OCI-LY3 (cell line): ENCODE measurements at regions not wholly inside any gene's neighbourhood (a gene's known extent, or its start where the extent isn't known, plus 50 kb on each side); places are given as distances from the start of the nearest gene placed in this dataset.

Experiments
- H2AFZ ChIP-seq: fragments of 200-600, 300-600 bp; shearing (Covaris generic); 2 replicates; pipeline ENCODE4 v1.6.0; 2014; ENCODE audit warnings: antibody characterized with exemption, low read depth, low read length
- H3K27ac ChIP-seq: fragments of 200-600, 300-600 bp; sonication (generic); 2 replicates; pipeline ENCODE4 v1.5.1; 2014; ENCODE audit warnings: mild to moderate bottlenecking, low read length, moderate library complexity, mixed read lengths
- H3K27me3 ChIP-seq: fragments of 200-600, 300-600 bp; sonication (generic); 2 replicates; pipeline ENCODE4 v1.6.1; 2014; ENCODE audit warnings: low read depth, low read length, mixed read lengths
- H3K36me3 ChIP-seq: fragments of 200-600, 300-600 bp; sonication (generic); replicated peaks from 2 replicates; pipeline ENCODE3; 2014; ENCODE audit warnings: low read depth, low read length, mixed read lengths
- H3K4me1 ChIP-seq: fragments of 300-600, 200-600 bp; sonication (generic); 2 replicates; pipeline ENCODE4 v1.6.1; 2014; ENCODE audit warnings: low read length, mixed read lengths
- H3K4me2 ChIP-seq: fragments of 200-600, 300-600 bp; sonication (generic); 2 replicates; pipeline ENCODE4 v1.6.1; 2014; ENCODE audit warnings: low read length, mixed read lengths
- H3K4me3 ChIP-seq: fragments of 300-600, 200-600 bp; sonication (generic); 2 replicates; pipeline ENCODE4 v1.5.1; 2014; ENCODE audit warnings: antibody characterized with exemption, mild to moderate bottlenecking, low read length, moderate library complexity
- H3K79me2 ChIP-seq: fragments of 300-600, 200-600 bp; shearing (Covaris generic); 2 replicates; pipeline ENCODE4 v1.6.1; 2014; ENCODE audit warnings: mild to moderate bottlenecking, low read length, mixed read lengths
- H3K9ac ChIP-seq: fragments of 300-600, 200-600 bp; shearing (Covaris generic); 2 replicates; pipeline ENCODE4 v1.6.0; 2014; ENCODE audit warnings: mild to moderate bottlenecking, low read length, moderate library complexity
- H3K9me3 ChIP-seq: fragments of 200-600, 300-600 bp; shearing (Covaris generic); 2 replicates; pipeline ENCODE4 v1.6.1; 2014; ENCODE audit warnings: low read length, mixed read lengths; ENCODE audit not compliant: insufficient read depth
- H4K20me1 ChIP-seq: fragments of 200-600, 300-600 bp; sonication (generic); 2 replicates; pipeline ENCODE4 v1.6.1; 2016; ENCODE audit warnings: low read length, mixed read lengths; ENCODE audit not compliant: insufficient read depth
- EZH2phosphoT487 ChIP-seq: fragments of 200-600 bp; shearing (Covaris generic); IDR thresholded peaks from 2 replicates; pipeline ENCODE4 v1.6.1; 2018; ENCODE audit warnings: antibody characterized with exemption, mixed run types, low read depth
- TF ChIP-seq, protein P1 (sequence below): fragments of 200-600, 300-600 bp; sonication (generic); IDR thresholded peaks from 2 replicates; pipeline ENCODE4 v1.5.1; 2014; ENCODE audit warnings: antibody characterized with exemption, low read length, low read depth

GRCh38 chrY:8729971-8730370 lies 607.3 kb upstream of the TSPY4 start:
- no peaks in the 10 kb centered on the region for H3K27me3 ChIP-seq
- H3K79me2 ChIP-seq = no peaks in the 10 kb centered on the region
- H3K4me3 ChIP-seq = no peak overlapping the region
- no peak for TF ChIP-seq EZH2phosphoT487
- TF ChIP-seq, protein P1, sequence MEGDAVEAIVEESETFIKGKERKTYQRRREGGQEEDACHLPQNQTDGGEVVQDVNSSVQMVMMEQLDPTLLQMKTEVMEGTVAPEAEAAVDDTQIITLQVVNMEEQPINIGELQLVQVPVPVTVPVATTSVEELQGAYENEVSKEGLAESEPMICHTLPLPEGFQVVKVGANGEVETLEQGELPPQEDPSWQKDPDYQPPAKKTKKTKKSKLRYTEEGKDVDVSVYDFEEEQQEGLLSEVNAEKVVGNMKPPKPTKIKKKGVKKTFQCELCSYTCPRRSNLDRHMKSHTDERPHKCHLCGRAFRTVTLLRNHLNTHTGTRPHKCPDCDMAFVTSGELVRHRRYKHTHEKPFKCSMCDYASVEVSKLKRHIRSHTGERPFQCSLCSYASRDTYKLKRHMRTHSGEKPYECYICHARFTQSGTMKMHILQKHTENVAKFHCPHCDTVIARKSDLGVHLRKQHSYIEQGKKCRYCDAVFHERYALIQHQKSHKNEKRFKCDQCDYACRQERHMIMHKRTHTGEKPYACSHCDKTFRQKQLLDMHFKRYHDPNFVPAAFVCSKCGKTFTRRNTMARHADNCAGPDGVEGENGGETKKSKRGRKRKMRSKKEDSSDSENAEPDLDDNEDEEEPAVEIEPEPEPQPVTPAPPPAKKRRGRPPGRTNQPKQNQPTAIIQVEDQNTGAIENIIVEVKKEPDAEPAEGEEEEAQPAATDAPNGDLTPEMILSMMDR = no peak
- H3K9ac ChIP-seq = no peak overlapping the region
- no peaks in the 10 kb centered on the region for H3K4me1 ChIP-seq
- no peaks in the 10 kb centered on the region for H3K9me3 ChIP-seq
- no peaks in the 10 kb centered on the region for H4K20me1 ChIP-seq
- no peak overlapping the region for H2AFZ ChIP-seq
- H3K36me3 ChIP-seq = no peaks in the 10 kb centered on the region
- H3K27ac ChIP-seq = no peak overlapping the region
- H3K4me2 ChIP-seq = no peak overlapping the region

GRCh38 chrY:8741343-8742069 lies 595.8 kb upstream of the TSPY4 start:
- Histone ChIP-seq H2AFZ (no peak overlapping the region), H3K27ac (no peak overlapping the region), H3K27me3 (no peaks in the 10 kb centered on the region), H3K4me2 (no peak overlapping the region), H3K79me2 (no peaks in the 10 kb centered on the region), H3K36me3 (no peaks in the 10 kb centered on the region), H3K9ac (no peak overlapping the region), H4K20me1 (no peaks in the 10 kb centered on the region), H3K4me1 (no peaks in the 10 kb centered on the region), H3K4me3 (no peak overlapping the region), H3K9me3 (no peaks in the 10 kb centered on the region)
- TF ChIP-seq, protein P1 = no peak
- TF ChIP-seq EZH2phosphoT487 = no peak

- no peak overlapping the region for H3K4me3 ChIP-seq
- H3K9ac ChIP-seq = no peak overlapping the region
- TF ChIP-seq, protein P1 = no peak
- no peak for TF ChIP-seq EZH2phosphoT487
- H2AFZ ChIP-seq = no peak overlapping the region
- no peaks in the 10 kb centered on the region for H3K4me1 ChIP-seq
- no peak overlapping the region for H3K4me2 ChIP-seq
- H3K36me3 ChIP-seq = no peaks in the 10 kb centered on the region
- no peaks in the 10 kb centered on the region for H3K79me2 ChIP-seq
- no peaks in the 10 kb centered on the region for H4K20me1 ChIP-seq
- H3K9me3 ChIP-seq = no peaks in the 10 kb centered on the region
- no peaks in the 10 kb centered on the region for H3K27me3 ChIP-seq
- H3K27ac ChIP-seq = no peak overlapping the region
Measured at GRCh38 chrY:8764184-8764583, 573.1 kb upstream of the TSPY4 start.

- no peak for TF ChIP-seq EZH2phosphoT487
- TF ChIP-seq, protein P1 = no peak
- Histone ChIP-seq H3K27me3 (no peaks in the 10 kb centered on the region), H3K4me3 (no peak overlapping the region), H3K79me2 (no peaks in the 10 kb centered on the region), H3K9ac (no peak overlapping the region), H3K9me3 (no peaks in the 10 kb centered on the region), H2AFZ (no peak overlapping the region), H3K4me1 (no peaks in the 10 kb centered on the region), H3K4me2 (no peak overlapping the region), H3K27ac (no peak overlapping the region), H3K36me3 (no peaks in the 10 kb centered on the region), H4K20me1 (no peaks in the 10 kb centered on the region)
Measured at GRCh38 chrY:8781184-8781890, 555.9 kb upstream of the TSPY4 start.
